GM19468 (cell line): ENCODE measurements at regions not wholly inside any gene's neighbourhood (a gene's known extent, or its start where the extent isn't known, plus 50 kb on each side); places are given as distances from the start of the nearest gene placed in this dataset.
"Not testable (repeated sequence)": the region's sequence is repeated elsewhere in the genome, so short reads cannot be mapped to it uniquely, and the experiment has no call there.

Experiments used
- ATAC-seq: cut with Tn5 transposase; IDR thresholded peaks from one replicate; pipeline ENCODE4 v1.9.1; 2021; ENCODE audit warnings: mild to moderate bottlenecking, moderate library complexity, moderate number of reproducible peaks; ENCODE audit not compliant: unreplicated experiment; ENCODE audit errors: extremely low read depth

GRCh38 chr1:243074224-243074623 lies 180.9 kb downstream of the CEP170 start:
- not testable (repeated sequence) for ATAC-seq

GRCh38 chr1:243067056-243067455 lies 188.0 kb downstream of the CEP170 start:
- not testable (repeated sequence) for ATAC-seq

- ATAC-seq = not testable (repeated sequence)
Observed at GRCh38 chr1:243061965-243062364, 193.1 kb downstream of the CEP170 start.

- not testable (repeated sequence) for ATAC-seq
Observed at GRCh38 chr1:243055510-243055909, 199.6 kb downstream of the CEP170 start.

GRCh38 chr1:243055091-243055490 lies 200.0 kb downstream of the CEP170 start:
- ATAC-seq = not testable (repeated sequence)

GRCh38 chr1:243054681-243055080 lies 200.4 kb downstream of the CEP170 start:
- not testable (repeated sequence) for ATAC-seq

GRCh38 chr1:243053048-243053447 lies 202.0 kb downstream of the CEP170 start:
- not testable (repeated sequence) for ATAC-seq

- ATAC-seq = not testable (repeated sequence)
Observed at GRCh38 chr1:243050613-243051012, 204.5 kb downstream of the CEP170 start.

- not testable (repeated sequence) for ATAC-seq
Observed at GRCh38 chr1:243049716-243050115, 205.4 kb downstream of the CEP170 start.

GRCh38 chr1:243021365-243021764 lies 233.7 kb downstream of the CEP170 start:
- ATAC-seq = not testable (repeated sequence)

GRCh38 chr1:243019030-243019635 lies 235.9 kb downstream of the CEP170 start:
- not testable (repeated sequence) for ATAC-seq

GRCh38 chr1:243010719-243011118 lies 244.4 kb downstream of the CEP170 start:
- ATAC-seq = not testable (repeated sequence)

- not testable (repeated sequence) for ATAC-seq
Observed at GRCh38 chr1:243001003-243001402, 254.1 kb downstream of the CEP170 start.

GRCh38 chr1:242992776-242993175 lies 262.3 kb downstream of the CEP170 start:
- ATAC-seq = not testable (repeated sequence)

GRCh38 chr1:242985096-242985495 lies 270.0 kb downstream of the CEP170 start:
- not testable (repeated sequence) for ATAC-seq

GRCh38 chr1:242973341-242973740 lies 281.7 kb downstream of the CEP170 start:
- not testable (repeated sequence) for ATAC-seq

- no peak for ATAC-seq
Observed at GRCh38 chr1:242966892-242967291, 288.2 kb downstream of the CEP170 start.

- not testable (repeated sequence) for ATAC-seq
Observed at GRCh38 chr1:242959397-242959796, 295.7 kb downstream of the CEP170 start.

GRCh38 chr1:242954945-242955344 lies 300.1 kb downstream of the CEP170 start:
- ATAC-seq = not testable (repeated sequence)

- no peak for ATAC-seq
Observed at GRCh38 chr1:242946206-242946605, 308.9 kb downstream of the CEP170 start.

- ATAC-seq = not testable (repeated sequence)
Observed at GRCh38 chr1:242936725-242937124, 318.4 kb downstream of the CEP170 start.

GRCh38 chr1:242924717-242925116 lies 330.4 kb downstream of the CEP170 start:
- ATAC-seq = not testable (repeated sequence)
